GM18951 (cell line): ENCODE measurements at regions not wholly inside any gene's neighbourhood (a gene's known extent, or its start where the extent isn't known, plus 50 kb on each side); places are given as distances from the start of the nearest gene placed in this dataset.

Experiments used
- POLR2A ChIP-seq: IDR thresholded peaks from 4 replicates; pipeline ENCODE4 v1.6.1; 2011; ENCODE audit warnings: mild to moderate bottlenecking; ENCODE audit not compliant: insufficient read length, insufficient read depth; ENCODE audit errors: extremely low read depth
- in situ Hi-C: fragments of 300-500 bp; cut with MboI; formaldehyde crosslinking; loops from one replicate; pipeline ENCODE4 v1.12.0; 2022; ENCODE audit warnings: low sequenced_read_pairs, mixed read lengths, inconsistent platforms; ENCODE audit not compliant: unreplicated experiment

- in situ Hi-C loops = no loop called here
- TF ChIP-seq POLR2A = no peak
Measured at GRCh38 chr17:33494151-33494550, 201.1 kb upstream of the ASIC2 start.

- no peak for TF ChIP-seq POLR2A
- in situ Hi-C loops = no loop called here
Measured at GRCh38 chr17:33497623-33498022, 204.5 kb upstream of the ASIC2 start.

GRCh38 chr17:33498069-33498468 lies 205.0 kb upstream of the ASIC2 start:
- in situ Hi-C loops = no loop called here
- no peak for TF ChIP-seq POLR2A

GRCh38 chr17:33499040-33499439 lies 205.9 kb upstream of the ASIC2 start:
- in situ Hi-C loops = no loop called here
- no peak for TF ChIP-seq POLR2A

- in situ Hi-C loops = no loop called here
- TF ChIP-seq POLR2A = no peak
Measured at GRCh38 chr17:33500151-33500550, 207.1 kb upstream of the ASIC2 start.

- no peak for TF ChIP-seq POLR2A
- in situ Hi-C loops = no loop called here
Measured at GRCh38 chr17:33501185-33501584, 208.1 kb upstream of the ASIC2 start.

GRCh38 chr17:33504571-33504970 lies 211.5 kb upstream of the ASIC2 start:
- no peak for TF ChIP-seq POLR2A
- in situ Hi-C loops = no loop called here

GRCh38 chr17:33506889-33507650 lies 214.0 kb upstream of the ASIC2 start:
- in situ Hi-C loops = no loop called here
- no peak for TF ChIP-seq POLR2A

- TF ChIP-seq POLR2A = no peak
- in situ Hi-C loops = no loop called here
Measured at GRCh38 chr17:33508215-33508614, 215.1 kb upstream of the ASIC2 start.

- TF ChIP-seq POLR2A = no peak
- in situ Hi-C loops = no loop called here
Measured at GRCh38 chr17:33509331-33509730, 216.2 kb upstream of the ASIC2 start.

- in situ Hi-C loops = no loop called here
Measured at GRCh38 chr17:33511670-33512069, 218.6 kb upstream of the ASIC2 start.

GRCh38 chr17:33512113-33512512 lies 219.0 kb upstream of the ASIC2 start:
- in situ Hi-C loops = no loop called here
- no peak for TF ChIP-seq POLR2A

More at GRCh38 chr17:33511670-33512069, 218.6 kb upstream of the ASIC2 start:
- TF ChIP-seq POLR2A = no peak

GRCh38 chr17:33513769-33514168 lies 220.7 kb upstream of the ASIC2 start:
- in situ Hi-C loops = no loop called here
- no peak for TF ChIP-seq POLR2A

- in situ Hi-C loops = no loop called here
- no peak for TF ChIP-seq POLR2A
Measured at GRCh38 chr17:33514369-33514768, 221.3 kb upstream of the ASIC2 start.
